ENCODE measurements at regions not wholly inside any gene's neighbourhood (a gene's known extent, or its start where the extent isn't known, plus 50 kb on each side); places are given as distances from the start of the nearest gene placed in this dataset.

DNA sequence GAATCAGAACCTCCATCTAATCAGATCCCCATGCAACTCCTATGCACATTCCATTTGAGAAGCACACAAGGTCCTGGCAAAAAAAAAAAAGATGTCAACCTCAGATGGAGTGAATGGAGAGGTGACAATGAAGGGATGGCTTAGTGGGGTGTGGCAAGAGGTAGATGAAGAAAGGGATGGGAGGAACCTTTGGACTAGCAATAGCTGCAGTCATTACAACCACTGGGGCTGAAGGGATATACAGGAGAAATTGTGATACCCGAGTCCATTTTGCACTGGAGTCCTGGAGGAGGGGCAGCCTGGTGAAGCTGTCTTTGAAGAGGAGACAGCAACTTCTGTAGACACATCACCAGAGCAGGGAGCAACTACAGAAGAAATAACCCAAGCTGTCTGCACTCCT lies 219.6 kb downstream of the ENC1 start:
- Histone ChIP-seq H3K27me3 (ENCODE audit: low read depth, low read length) (no peaks in the 10 kb centered on the region), H3K36me3 (ENCODE audit: control insufficient read depth in 1 of 2, insufficient read depth in 2 of 2, low read length in 2 of 2) (no peaks in the 10 kb centered on the region), H3K27ac (ENCODE audit: low read length) (no peak overlapping the region), H3K9me3 (ENCODE audit: control insufficient read depth in 1 of 2, low read length in 2 of 2) (no peaks in the 10 kb centered on the region), H3K4me1 (ENCODE audit: control insufficient read depth in 1 of 2, insufficient read depth in 2 of 2, low read length in 2 of 2) (no peaks in the 10 kb centered on the region), H3K4me3 (ENCODE audit: low read depth in 1 of 2, low read length in 2 of 2) (no peak overlapping the region)

GRCh38 chr5:74420220-74420619 lies 220.3 kb downstream of the ENC1 start:
- H3K36me3 ChIP-seq (ENCODE audit: control insufficient read depth in 1 of 2, insufficient read depth in 2 of 2, low read length in 2 of 2): no peaks in the 10 kb centered on the region

GRCh38 chr5:74419468-74419867 lies 221.1 kb downstream of the ENC1 start:
- Histone ChIP-seq H3K9me3 (ENCODE audit: control insufficient read depth in 1 of 2, low read length in 2 of 2) (no peaks in the 10 kb centered on the region), H3K4me3 (ENCODE audit: low read depth in 1 of 2, low read length in 2 of 2) (no peak overlapping the region), H3K4me1 (ENCODE audit: control insufficient read depth in 1 of 2, insufficient read depth in 2 of 2, low read length in 2 of 2) (no peaks in the 10 kb centered on the region), H3K27ac (ENCODE audit: low read length) (no peak overlapping the region), H3K36me3 (ENCODE audit: control insufficient read depth in 1 of 2, insufficient read depth in 2 of 2, low read length in 2 of 2) (no peaks in the 10 kb centered on the region), H3K27me3 (ENCODE audit: low read depth, low read length) (no peaks in the 10 kb centered on the region)

More at GRCh38 chr5:74420220-74420619, 220.3 kb downstream of the ENC1 start:
- Histone ChIP-seq H3K4me1 (ENCODE audit: control insufficient read depth in 1 of 2, insufficient read depth in 2 of 2, low read length in 2 of 2) (no peaks in the 10 kb centered on the region), H3K4me3 (ENCODE audit: low read depth in 1 of 2, low read length in 2 of 2) (no peak overlapping the region), H3K27ac (ENCODE audit: low read length) (no peak overlapping the region), H3K9me3 (ENCODE audit: control insufficient read depth in 1 of 2, low read length in 2 of 2) (no peaks in the 10 kb centered on the region), H3K27me3 (ENCODE audit: low read depth, low read length) (no peaks in the 10 kb centered on the region)

- Histone ChIP-seq H3K27ac (ENCODE audit: low read length) (no peak overlapping the region), H3K4me1 (ENCODE audit: control insufficient read depth in 1 of 2, insufficient read depth in 2 of 2, low read length in 2 of 2) (no peaks in the 10 kb centered on the region), H3K27me3 (ENCODE audit: low read depth, low read length) (no peaks in the 10 kb centered on the region), H3K9me3 (ENCODE audit: control insufficient read depth in 1 of 2, low read length in 2 of 2) (no peaks in the 10 kb centered on the region), H3K4me3 (ENCODE audit: low read depth in 1 of 2, low read length in 2 of 2) (no peak overlapping the region), H3K36me3 (ENCODE audit: control insufficient read depth in 1 of 2, insufficient read depth in 2 of 2, low read length in 2 of 2) (no peaks in the 10 kb centered on the region)
Measured at GRCh38 chr5:74418709-74419108, 221.8 kb downstream of the ENC1 start.

- no peaks in the 10 kb centered on the region for H3K4me1 ChIP-seq (ENCODE audit: control insufficient read depth in 1 of 2, insufficient read depth in 2 of 2, low read length in 2 of 2)
- no peak overlapping the region for H3K4me3 ChIP-seq (ENCODE audit: low read depth in 1 of 2, low read length in 2 of 2)
- H3K27me3 ChIP-seq (ENCODE audit: low read depth, low read length): no peaks in the 10 kb centered on the region
- no peak overlapping the region for H3K27ac ChIP-seq (ENCODE audit: low read length)
- H3K36me3 ChIP-seq (ENCODE audit: control insufficient read depth in 1 of 2, insufficient read depth in 2 of 2, low read length in 2 of 2): no peaks in the 10 kb centered on the region
- no peaks in the 10 kb centered on the region for H3K9me3 ChIP-seq (ENCODE audit: control insufficient read depth in 1 of 2, low read length in 2 of 2)
Measured at GRCh38 chr5:74418261-74418660, 222.3 kb downstream of the ENC1 start.

DNA sequence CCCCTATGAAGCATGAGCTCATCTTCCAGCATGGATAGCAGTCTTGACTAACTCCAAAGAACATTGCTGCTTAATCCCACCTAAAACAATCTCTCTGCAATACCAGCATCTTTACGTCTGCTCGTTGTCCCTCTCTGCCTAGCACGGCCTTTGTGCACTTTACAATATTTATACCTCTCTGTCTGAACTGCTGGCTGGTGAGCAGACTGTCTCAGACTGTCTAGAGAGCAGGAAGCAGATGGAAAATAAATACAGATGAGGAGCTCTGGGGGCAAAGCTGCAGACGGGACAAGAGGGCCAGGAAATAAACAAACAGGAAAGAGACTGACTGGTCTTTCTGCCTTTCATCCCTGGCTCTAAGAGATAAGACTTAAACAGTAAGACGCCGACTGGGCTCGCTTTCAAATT lies 224.8 kb downstream of the ENC1 start:
- no peaks in the 10 kb centered on the region for H3K27me3 ChIP-seq (ENCODE audit: low read depth, low read length)
- H3K4me3 ChIP-seq (ENCODE audit: low read depth in 1 of 2, low read length in 2 of 2): no peak overlapping the region
- no peaks in the 10 kb centered on the region for H3K36me3 ChIP-seq (ENCODE audit: control insufficient read depth in 1 of 2, insufficient read depth in 2 of 2, low read length in 2 of 2)
- no peaks in the 10 kb centered on the region for H3K9me3 ChIP-seq (ENCODE audit: control insufficient read depth in 1 of 2, low read length in 2 of 2)
- H3K4me1 ChIP-seq (ENCODE audit: control insufficient read depth in 1 of 2, insufficient read depth in 2 of 2, low read length in 2 of 2): no peaks in the 10 kb centered on the region
- no peak overlapping the region for H3K27ac ChIP-seq (ENCODE audit: low read length)

DNA sequence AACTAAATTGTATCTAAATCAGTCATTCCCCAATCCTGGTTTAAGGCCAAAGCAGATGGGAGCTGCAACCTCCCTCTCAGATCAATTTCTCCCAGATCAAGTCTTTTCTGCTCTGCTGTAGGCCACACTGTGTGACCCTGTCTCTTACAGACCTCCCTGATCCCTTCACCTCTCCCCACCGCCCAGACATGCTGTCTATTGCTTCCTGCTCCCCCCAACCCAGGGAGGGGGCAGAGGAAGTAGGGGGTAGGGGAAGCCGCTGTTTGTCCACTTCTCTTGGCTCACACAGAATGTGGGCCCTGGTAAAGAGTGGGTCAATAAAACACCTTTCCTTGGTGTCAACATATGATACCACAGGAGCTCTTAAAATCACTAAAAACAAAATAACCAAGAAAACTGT lies 226.3 kb downstream of the ENC1 start:
- H3K27ac ChIP-seq (ENCODE audit: low read length): no peak overlapping the region
- no peaks in the 10 kb centered on the region for H3K4me1 ChIP-seq (ENCODE audit: control insufficient read depth in 1 of 2, insufficient read depth in 2 of 2, low read length in 2 of 2)
- no peak overlapping the region for H3K4me3 ChIP-seq (ENCODE audit: low read depth in 1 of 2, low read length in 2 of 2)

DNA sequence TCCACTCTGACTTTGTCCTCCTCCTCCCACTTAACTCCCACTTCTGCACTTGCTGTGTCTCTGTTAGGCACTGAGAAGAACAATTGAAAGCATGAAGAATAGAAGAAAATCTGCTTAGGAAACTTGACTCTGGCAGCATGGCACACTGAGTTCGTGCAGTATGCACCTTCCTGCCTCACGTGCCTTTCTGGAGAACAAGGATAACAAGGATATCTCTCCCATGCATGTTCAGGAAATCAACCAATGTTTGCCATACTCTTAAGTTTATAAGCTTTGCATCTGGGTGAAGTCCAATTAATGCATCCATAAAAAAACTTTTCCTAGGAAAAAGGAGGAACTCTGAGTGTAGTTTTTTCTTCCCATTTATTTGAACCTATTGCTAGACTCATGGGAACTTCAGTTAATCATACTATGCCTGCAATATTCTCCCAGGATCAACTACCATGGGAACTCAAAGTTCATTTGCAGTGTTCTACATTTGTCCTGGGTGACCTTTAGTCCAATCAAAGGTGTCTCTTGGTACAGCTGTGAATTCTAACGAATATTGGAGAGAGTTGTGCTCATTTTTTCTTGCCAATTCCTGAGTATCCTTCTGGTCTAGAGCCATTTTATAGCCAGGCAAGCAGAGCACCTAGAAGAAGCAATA lies 227.0 kb downstream of the ENC1 start:
- Histone ChIP-seq H3K36me3 (ENCODE audit: control insufficient read depth in 1 of 2, insufficient read depth in 2 of 2, low read length in 2 of 2) (no peaks in the 10 kb centered on the region), H3K4me3 (ENCODE audit: low read depth in 1 of 2, low read length in 2 of 2) (no peak overlapping the region), H3K27me3 (ENCODE audit: low read depth, low read length) (no peaks in the 10 kb centered on the region), H3K4me1 (ENCODE audit: control insufficient read depth in 1 of 2, insufficient read depth in 2 of 2, low read length in 2 of 2) (no peaks in the 10 kb centered on the region), H3K27ac (ENCODE audit: low read length) (no peak overlapping the region), H3K9me3 (ENCODE audit: control insufficient read depth in 1 of 2, low read length in 2 of 2) (no peaks in the 10 kb centered on the region)

More for the DNA sequence above, 226.3 kb downstream of the ENC1 start:
- Histone ChIP-seq H3K27me3 (ENCODE audit: low read depth, low read length) (no peaks in the 10 kb centered on the region), H3K9me3 (ENCODE audit: control insufficient read depth in 1 of 2, low read length in 2 of 2) (no peaks in the 10 kb centered on the region), H3K36me3 (ENCODE audit: control insufficient read depth in 1 of 2, insufficient read depth in 2 of 2, low read length in 2 of 2) (no peaks in the 10 kb centered on the region)

- Histone ChIP-seq H3K27ac (ENCODE audit: low read length) (no peak overlapping the region), H3K9me3 (ENCODE audit: control insufficient read depth in 1 of 2, low read length in 2 of 2) (no peaks in the 10 kb centered on the region), H3K27me3 (ENCODE audit: low read depth, low read length) (no peaks in the 10 kb centered on the region), H3K36me3 (ENCODE audit: control insufficient read depth in 1 of 2, insufficient read depth in 2 of 2, low read length in 2 of 2) (no peaks in the 10 kb centered on the region), H3K4me1 (ENCODE audit: control insufficient read depth in 1 of 2, insufficient read depth in 2 of 2, low read length in 2 of 2) (peaks cover 0 to 3% of the 10 kb centered on the region in 2 donors), H3K4me3 (ENCODE audit: low read depth in 1 of 2, low read length in 2 of 2) (no peak overlapping the region)
Measured at GRCh38 chr5:74412066-74412465, 228.5 kb downstream of the ENC1 start.

- no peak overlapping the region for H3K4me3 ChIP-seq (ENCODE audit: low read depth in 1 of 2, low read length in 2 of 2)
- peaks cover 0 to 3% of the 10 kb centered on the region in 2 donors for H3K4me1 ChIP-seq (ENCODE audit: control insufficient read depth in 1 of 2, insufficient read depth in 2 of 2, low read length in 2 of 2)
- no peaks in the 10 kb centered on the region for H3K27me3 ChIP-seq (ENCODE audit: low read depth, low read length)
- H3K9me3 ChIP-seq (ENCODE audit: control insufficient read depth in 1 of 2, low read length in 2 of 2): no peaks in the 10 kb centered on the region
- no peaks in the 10 kb centered on the region for H3K36me3 ChIP-seq (ENCODE audit: control insufficient read depth in 1 of 2, insufficient read depth in 2 of 2, low read length in 2 of 2)
- H3K27ac ChIP-seq (ENCODE audit: low read length): no peak overlapping the region
Measured at GRCh38 chr5:74409712-74410111, 230.8 kb downstream of the ENC1 start.

GRCh38 chr5:74409166-74409706 lies 231.3 kb downstream of the ENC1 start:
- Histone ChIP-seq H3K27me3 (ENCODE audit: low read depth, low read length) (no peaks in the 10 kb centered on the region), H3K36me3 (ENCODE audit: control insufficient read depth in 1 of 2, insufficient read depth in 2 of 2, low read length in 2 of 2) (no peaks in the 10 kb centered on the region), H3K9me3 (ENCODE audit: control insufficient read depth in 1 of 2, low read length in 2 of 2) (no peaks in the 10 kb centered on the region), H3K27ac (ENCODE audit: low read length) (no peak overlapping the region), H3K4me1 (ENCODE audit: control insufficient read depth in 1 of 2, insufficient read depth in 2 of 2, low read length in 2 of 2) (peaks cover 0 to 3% of the 10 kb centered on the region in 2 donors), H3K4me3 (ENCODE audit: low read depth in 1 of 2, low read length in 2 of 2) (no peak overlapping the region)
